ENCODE measurements at regions not wholly inside any gene's neighbourhood (a gene's known extent, or its start where the extent isn't known, plus 50 kb on each side); places are given as distances from the start of the nearest gene placed in this dataset.

- H2AFZ ChIP-seq (ENCODE audit: low read length): no peak overlapping the region
- H3K18ac ChIP-seq (ENCODE audit: insufficient read length, low read depth, low read length): no peak overlapping the region
- Mint-ChIP-seq H3K9me3 (no peaks in the 10 kb centered on the region; a peak in 1 of 5 replicates), H3K27me3 (ENCODE audit: low read depth) (peaks cover 6% of the 10 kb centered on the region), H3K4me1 (no peaks in the 10 kb centered on the region; a peak in 1 of 4 replicates), H3K36me3 (ENCODE audit: insufficient read depth in 1 of 3, low read depth in 3 of 3) (no peaks in the 10 kb centered on the region), H3K27ac (no peak overlapping the region; a peak in 2 of 7 replicates), H3K4me3 (no peak overlapping the region)
- H3K4me2 ChIP-seq (ENCODE audit: insufficient read depth, insufficient read length, low read length): no peak overlapping the region
- no peak overlapping the region for H3K23ac ChIP-seq (ENCODE audit: insufficient read length, low read depth, low read length)
- DNase-seq: no peak
- no peak overlapping the region for H3K56ac ChIP-seq (ENCODE audit: insufficient read length, low read depth, low read length)
- no peak overlapping the region for H2BK12ac ChIP-seq (ENCODE audit: insufficient read length, low read depth, low read length)
- TF ChIP-seq CTCF (conservative IDR thresholded peaks at IDR 0.05): no peak
- no peak overlapping the region for H2BK20ac ChIP-seq (ENCODE audit: low read depth, low read length, poor library complexity, severe bottlenecking)
- H3K27me3 ChIP-seq (ENCODE audit: insufficient read depth, low read length): no peaks in the 10 kb centered on the region
- no peak overlapping the region for H3K27ac ChIP-seq (ENCODE audit: insufficient read length, low read depth, low read length)
- WGBS (ENCODE audit: extremely low coverage, insufficient read length, low lambda C conversion rate): no CpG with 5 or more reads among the region's 16 CpGs
- H3K14ac ChIP-seq (ENCODE audit: insufficient read depth, low read length): no peak overlapping the region
- no peak overlapping the region for H2BK120ac ChIP-seq (ENCODE audit: low read depth, low read length, poor library complexity, severe bottlenecking)
- no peak overlapping the region for H4K5ac ChIP-seq (ENCODE audit: insufficient read length, low read depth, low read length)
- H2AK5ac ChIP-seq (ENCODE audit: insufficient read length, low read length): no peak overlapping the region
- H3K4ac ChIP-seq (ENCODE audit: low read depth, low read length): no peak overlapping the region
- H2BK5ac ChIP-seq (ENCODE audit: insufficient read length, low read length): no peak overlapping the region
- no peak overlapping the region for H4K8ac ChIP-seq (replicated peaks; ENCODE audit: insufficient read length, low read depth, low read length)
- H4K20me1 ChIP-seq (ENCODE audit: control insufficient read depth, insufficient read depth, insufficient read length): no peaks in the 10 kb centered on the region
- H4K91ac ChIP-seq (ENCODE audit: insufficient read length, low read depth, low read length): no peak overlapping the region
- no peak overlapping the region for H3K9ac ChIP-seq (ENCODE audit: extremely low read depth, insufficient read length, low read length)
- H3K23me2 ChIP-seq (ENCODE audit: insufficient read length, low read depth, low read length, poor library complexity, severe bottlenecking): no peaks in the 10 kb centered on the region
- no peak overlapping the region for H2BK15ac ChIP-seq (ENCODE audit: low read depth, low read length)
- H3T11ph ChIP-seq (ENCODE audit: low read length): no peak overlapping the region
- no peaks in the 10 kb centered on the region for H3K79me1 ChIP-seq (ENCODE audit: insufficient read depth, low read depth, low read length, poor library complexity, severe bottlenecking)
- H3K4me1 ChIP-seq (ENCODE audit: insufficient read depth, low read length): no peaks in the 10 kb centered on the region
- no peaks in the 10 kb centered on the region for H3K79me2 ChIP-seq (ENCODE audit: insufficient read depth, low read length)
- no peaks in the 10 kb centered on the region for H3K9me3 ChIP-seq (ENCODE audit: control insufficient read depth, low read depth, low read length)
Measured at GRCh38 chr11:69574608-69575255, 66.2 kb upstream of the CCND1 start.

Data from H9 (cell line).